NCI-H748 (cell line): ENCODE measurements at regions not wholly inside any gene's neighbourhood (a gene's known extent, or its start where the extent isn't known, plus 50 kb on each side); places are given as distances from the start of the nearest gene placed in this dataset.

Source experiments
- DNase-seq: peaks from one replicate; lab custom pipeline; 2025; ENCODE audit not compliant: unreplicated experiment; lab: John Stamatoyannopoulos, UW

DNA sequence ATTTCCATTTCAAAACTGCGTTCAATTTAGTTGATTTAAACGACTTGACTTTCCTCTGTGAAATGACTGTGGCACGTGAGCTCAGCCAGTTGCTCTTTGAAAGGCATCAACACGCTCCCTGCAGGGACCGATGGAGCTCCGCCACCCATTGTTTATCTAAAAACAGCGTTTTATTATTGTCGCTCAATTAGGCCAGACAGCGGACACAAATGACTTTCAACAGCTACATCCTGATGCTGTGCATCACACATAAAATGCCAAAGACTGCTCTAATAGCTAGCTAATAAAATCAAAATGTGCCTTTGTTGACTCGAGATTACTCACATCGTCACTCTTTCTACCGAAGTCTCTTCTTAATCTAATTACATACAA is 332.5 kb downstream of the CD83 start:
- DNase-seq: peak; percentile 100

DNA sequence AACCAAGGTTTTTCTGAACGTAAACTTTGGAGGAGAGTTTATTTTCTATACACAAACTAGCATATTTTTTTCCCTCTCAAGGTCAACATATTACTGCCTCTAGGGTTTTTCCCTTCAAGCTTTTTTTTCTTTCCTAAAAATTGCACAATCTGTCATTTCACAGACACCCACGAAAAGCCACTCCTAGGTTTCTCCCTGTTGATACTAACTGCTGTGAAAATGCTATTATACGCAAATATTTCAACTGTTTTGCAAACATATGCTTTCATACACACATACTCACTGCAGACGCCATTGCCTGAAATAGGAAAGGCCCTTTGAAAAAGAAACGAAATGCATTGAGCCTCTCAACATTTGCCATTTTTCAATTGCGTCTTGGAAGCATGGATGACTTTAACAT is 333.0 kb downstream of the CD83 start:
- peak; percentile 86 for DNase-seq

GRCh38 chr6:14451594-14452374 is 334.2 kb downstream of the CD83 start:
- DNase-seq: no peak

- no peak for DNase-seq
Measured at GRCh38 chr6:14452567-14453527, 335.3 kb downstream of the CD83 start.

DNA sequence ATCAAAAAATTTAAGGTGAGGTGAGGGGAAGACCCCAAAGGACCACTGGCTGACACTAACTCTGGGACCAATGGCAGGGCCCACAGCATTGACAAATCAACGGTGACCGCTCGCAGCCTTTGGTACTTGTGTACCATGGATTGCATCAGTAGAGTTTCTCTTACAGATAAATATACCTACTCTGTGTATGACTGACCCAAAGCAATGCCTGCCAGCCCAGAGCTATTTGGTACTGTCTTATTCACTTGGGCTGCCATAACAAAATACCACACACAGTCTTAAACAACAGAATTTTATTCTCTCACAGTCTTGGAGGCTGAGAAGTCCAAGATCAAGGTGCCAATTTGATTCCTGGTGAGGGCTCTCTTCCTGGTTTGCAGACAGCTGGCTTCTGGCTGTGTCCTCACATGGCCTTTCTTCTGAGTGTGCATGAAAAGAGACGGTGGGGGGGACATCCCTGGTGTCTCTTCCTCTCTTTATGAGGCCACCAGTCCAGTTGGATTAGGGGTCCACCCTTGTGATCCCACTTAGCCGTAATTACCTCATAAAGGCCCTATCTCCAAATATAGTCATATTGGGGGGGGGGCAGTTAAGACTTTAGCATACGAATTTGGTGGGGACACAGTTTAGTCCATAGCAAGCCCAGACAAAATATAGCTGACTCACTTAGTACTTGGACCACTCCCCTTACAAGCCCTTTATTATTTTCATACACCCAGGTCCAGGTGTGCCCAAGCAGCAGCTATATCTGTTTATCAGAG is 336.3 kb downstream of the CD83 start:
- DNase-seq: no peak

DNA sequence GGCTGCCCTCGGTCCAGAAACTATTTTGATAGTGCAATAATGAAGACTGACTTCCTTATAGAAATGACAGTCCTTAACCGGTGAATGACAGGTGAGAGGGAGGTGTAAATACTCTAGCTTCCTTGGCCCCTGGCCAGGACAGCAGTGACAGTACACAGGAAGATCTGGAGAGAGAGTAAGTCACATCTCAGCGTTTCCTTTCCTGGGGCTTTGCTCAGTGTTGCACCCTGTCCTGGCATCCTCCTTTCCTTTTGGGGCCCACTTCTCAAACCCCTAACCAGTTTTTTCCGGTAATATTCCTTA is 336.9 kb downstream of the CD83 start:
- DNase-seq: peak; percentile 99

DNA sequence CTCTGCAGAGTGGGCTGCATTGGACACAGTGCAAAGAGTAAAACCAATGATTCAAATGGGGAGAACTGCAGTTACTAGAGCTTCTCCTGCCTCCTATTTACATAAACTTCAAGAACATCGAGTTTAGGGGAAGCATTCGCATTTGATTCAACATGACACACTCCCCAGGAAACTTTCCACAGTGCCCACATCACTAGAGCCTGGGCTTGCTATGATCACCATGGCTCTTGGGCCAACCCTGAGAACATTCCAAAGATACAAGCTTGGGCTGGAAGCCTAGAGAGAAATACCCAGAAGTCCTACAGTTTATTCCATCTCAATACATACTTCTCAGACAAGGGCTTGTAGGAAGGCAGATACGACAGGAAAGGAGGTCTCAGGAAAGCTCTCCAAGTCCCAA is 337.9 kb downstream of the CD83 start:
- DNase-seq: no peak

- no peak for DNase-seq
Measured at GRCh38 chr6:14455876-14456648, 338.5 kb downstream of the CD83 start.

GRCh38 chr6:14456941-14457340 is 339.4 kb downstream of the CD83 start:
- DNase-seq: peak; percentile 27

GRCh38 chr6:14458669-14459266 is 341.2 kb downstream of the CD83 start:
- no peak for DNase-seq

- DNase-seq: no peak
Measured at GRCh38 chr6:14459315-14459714, 341.7 kb downstream of the CD83 start.

DNA sequence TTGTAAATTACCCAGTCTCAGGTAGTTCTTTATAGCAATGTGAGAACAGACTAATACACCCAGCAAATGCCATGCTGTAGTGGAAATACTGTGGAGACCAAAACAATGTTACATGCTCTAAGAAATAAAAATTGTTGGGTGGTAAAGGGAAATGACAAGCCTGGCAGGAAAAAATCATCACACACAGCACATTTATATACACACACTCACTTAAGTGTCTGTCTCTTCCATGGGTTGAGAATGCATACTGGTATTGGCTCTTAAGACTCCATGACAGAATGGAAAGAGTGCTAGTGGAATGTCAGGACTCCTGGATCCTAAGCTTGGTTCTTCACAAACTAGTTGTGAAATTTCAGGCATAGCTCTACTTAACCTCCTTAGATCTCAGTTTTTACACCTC is 343.0 kb downstream of the CD83 start:
- DNase-seq: no peak

- no peak for DNase-seq
Measured at GRCh38 chr6:14462135-14462534, 344.6 kb downstream of the CD83 start.

DNA sequence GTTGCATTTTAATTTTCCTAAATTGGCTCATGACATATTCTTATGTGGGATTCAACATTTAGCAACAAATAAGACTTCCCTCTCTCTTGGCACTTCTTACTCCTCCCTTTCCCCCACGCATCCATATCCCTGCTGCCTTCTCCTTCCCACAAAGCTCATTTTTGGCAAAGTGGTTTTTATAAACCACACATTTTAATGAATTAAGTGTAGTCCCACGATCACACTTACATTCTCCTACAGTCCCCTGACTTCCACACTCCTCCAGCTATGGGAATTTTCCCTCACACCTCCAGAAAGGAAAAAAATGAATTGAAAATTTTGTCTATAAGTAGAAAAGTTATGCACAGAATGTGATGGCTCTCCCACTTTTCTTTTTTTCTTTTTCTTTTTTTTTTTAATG is 345.0 kb downstream of the CD83 start:
- no peak for DNase-seq

- no peak for DNase-seq
Measured at GRCh38 chr6:14463110-14463509, 345.5 kb downstream of the CD83 start.

- DNase-seq: peak; percentile 22
Measured at GRCh38 chr6:14464055-14464454, 346.5 kb downstream of the CD83 start.

DNA sequence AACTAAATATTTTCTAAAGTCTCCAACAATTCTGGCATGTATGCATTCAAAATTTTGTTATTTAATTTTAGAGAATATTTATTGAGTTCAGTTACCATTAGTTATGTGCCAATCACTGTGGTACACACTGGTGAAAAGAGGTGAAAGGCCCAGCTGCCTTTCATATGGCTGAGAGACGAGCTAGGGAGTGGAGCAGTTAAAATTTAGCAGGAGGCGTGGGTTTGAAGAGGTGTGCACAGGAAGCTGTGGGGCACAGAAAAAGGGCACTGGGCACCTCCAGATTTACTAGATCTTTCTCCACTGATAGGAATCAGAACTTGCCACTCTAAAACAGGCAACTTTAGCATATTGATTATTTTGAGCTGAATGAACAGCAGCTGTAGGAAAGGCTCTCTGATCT is 347.1 kb downstream of the CD83 start:
- DNase-seq: no peak

- DNase-seq: no peak
Measured at GRCh38 chr6:14466278-14466677, 348.7 kb downstream of the CD83 start.

DNA sequence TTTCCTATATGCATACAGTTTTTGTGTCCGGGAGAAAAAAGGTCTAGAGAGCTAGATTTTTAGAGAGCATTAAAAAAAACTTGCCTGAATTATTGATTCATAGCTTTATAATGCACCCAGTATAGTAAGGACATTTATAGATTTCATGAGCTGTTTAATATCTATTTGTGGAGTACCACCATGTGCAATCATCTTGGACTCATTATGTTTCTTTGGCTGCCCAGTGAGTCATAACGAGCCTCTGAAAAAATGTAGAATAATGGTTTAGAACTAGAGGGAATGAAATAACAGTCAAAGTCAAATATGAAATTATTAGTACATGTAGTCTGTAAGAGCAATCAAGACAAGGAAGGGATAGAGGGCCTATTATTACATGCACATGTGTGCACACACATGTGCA is 350.0 kb downstream of the CD83 start:
- no peak for DNase-seq

DNA sequence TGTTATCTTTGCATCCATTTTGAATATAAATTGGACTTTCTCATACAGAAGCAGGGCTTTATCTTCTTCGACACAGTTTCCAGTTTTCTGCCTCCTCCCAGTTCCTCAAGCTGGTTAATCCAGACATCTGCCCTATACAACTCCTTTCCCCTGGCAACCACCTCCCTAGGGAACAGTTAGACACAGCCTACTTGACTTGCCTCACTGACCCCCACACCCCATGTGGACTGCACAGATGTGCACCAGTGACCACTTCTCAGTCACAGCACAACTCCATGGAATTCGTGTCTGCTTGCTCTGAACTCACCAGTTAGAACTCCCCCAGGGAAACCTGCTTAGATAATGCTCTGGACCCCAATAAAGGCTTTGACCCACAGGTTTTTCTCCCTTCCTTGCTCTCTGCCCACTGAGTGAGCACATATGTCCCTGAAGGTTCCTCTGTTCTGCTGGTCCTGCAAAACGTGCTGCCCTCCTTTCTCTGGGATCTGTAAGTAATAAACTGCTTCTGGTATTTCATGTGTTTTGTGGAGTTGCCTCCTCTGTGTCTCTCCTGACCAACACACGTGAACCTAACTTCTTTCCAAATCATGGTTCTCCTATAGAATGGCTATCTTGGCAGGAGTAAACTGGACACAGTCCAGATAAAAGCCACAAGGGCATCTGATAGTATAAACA is 351.2 kb downstream of the CD83 start:
- DNase-seq: no peak
